HG03066 (cell line): ENCODE measurements at regions not wholly inside any gene's neighbourhood (a gene's known extent, or its start where the extent isn't known, plus 50 kb on each side); places are given as distances from the start of the nearest gene placed in this dataset.
"Not testable (repeated sequence)": the region's sequence is repeated elsewhere in the genome, so short reads cannot be mapped to it uniquely, and the experiment has no call there.

Experiments
- ATAC-seq: cut with Tn5 transposase; IDR thresholded peaks from one replicate; pipeline ENCODE4 v1.9.1; 2021; ENCODE audit warnings: low read depth; ENCODE audit not compliant: unreplicated experiment

- ATAC-seq = no peak
These were observed 586.0 kb upstream of the VRK2 start for GRCh38 chr2:57460396-57461276.

GRCh38 chr2:57461624-57462023 is 585.0 kb upstream of the VRK2 start:
- no peak for ATAC-seq

GRCh38 chr2:57465067-57465466 is 581.5 kb upstream of the VRK2 start:
- no peak for ATAC-seq

GRCh38 chr2:57465967-57466366 is 580.6 kb upstream of the VRK2 start:
- ATAC-seq = no peak

- ATAC-seq = no peak
These were observed 571.2 kb upstream of the VRK2 start for GRCh38 chr2:57475391-57475790.

GRCh38 chr2:57479981-57480380 is 566.6 kb upstream of the VRK2 start:
- no peak for ATAC-seq

GRCh38 chr2:57488061-57488460 is 558.5 kb upstream of the VRK2 start:
- no peak for ATAC-seq

GRCh38 chr2:57490741-57491140 is 555.9 kb upstream of the VRK2 start:
- ATAC-seq = no peak

GRCh38 chr2:57491213-57491612 is 555.4 kb upstream of the VRK2 start:
- no peak for ATAC-seq

- not testable (repeated sequence) for ATAC-seq
These were observed 552.6 kb upstream of the VRK2 start for GRCh38 chr2:57493966-57494365.

- ATAC-seq = no peak
These were observed 549.0 kb upstream of the VRK2 start for GRCh38 chr2:57497489-57498096.

GRCh38 chr2:57504787-57505186 is 541.8 kb upstream of the VRK2 start:
- ATAC-seq = no peak

GRCh38 chr2:57509189-57509588 is 537.4 kb upstream of the VRK2 start:
- no peak for ATAC-seq

GRCh38 chr2:57510704-57511103 is 535.9 kb upstream of the VRK2 start:
- no peak for ATAC-seq

GRCh38 chr2:57515366-57515765 is 531.2 kb upstream of the VRK2 start:
- ATAC-seq = no peak

GRCh38 chr2:57516698-57517340 is 529.8 kb upstream of the VRK2 start:
- peak; percentile 90 for ATAC-seq

- ATAC-seq = no peak
These were observed 523.3 kb upstream of the VRK2 start for GRCh38 chr2:57523304-57523703.

GRCh38 chr2:57527685-57528084 is 518.9 kb upstream of the VRK2 start:
- no peak for ATAC-seq

- ATAC-seq = no peak
These were observed 518.1 kb upstream of the VRK2 start for GRCh38 chr2:57528499-57528898.

GRCh38 chr2:57534358-57534757 is 512.2 kb upstream of the VRK2 start:
- ATAC-seq = no peak

- ATAC-seq = no peak
These were observed 509.9 kb upstream of the VRK2 start for GRCh38 chr2:57536535-57537231.
